CD14-positive monocyte (primary cell): ENCODE measurements at regions not wholly inside any gene's neighbourhood (a gene's known extent, or its start where the extent isn't known, plus 50 kb on each side); places are given as distances from the start of the nearest gene placed in this dataset.

Source experiments
- DNase-seq, 3 donors: peaks; one replicate each; pipeline ENCODE4 v3.0.0-alpha.2; 2011 to 2022
- H2AFZ ChIP-seq: 2 replicates; pipeline ENCODE4 v1.6.0; 2012; ENCODE audit warnings: mild to moderate bottlenecking, low read depth, low read length, inconsistent platforms; ENCODE audit not compliant: insufficient read depth, poor library complexity, severe bottlenecking
- H3K27ac ChIP-seq, 2 donors: 1 replicate in 1 of 2; 2 replicates in 1 of 2; pipeline ENCODE4 v1.5.1; 2012 to 2013; ENCODE audit warnings: low read length in 2 of 2, control low read depth in 1 of 2, inconsistent platforms in 1 of 2, low read depth in 1 of 2, mild to moderate bottlenecking in 1 of 2
- H3K27me3 ChIP-seq, 2 donors: one replicate each; pipeline versions ENCODE4 v1.6.0 to v1.6.1; 2011 to 2013; ENCODE audit warnings: low read length in 2 of 2; ENCODE audit not compliant: control insufficient read depth in 2 of 2, insufficient read depth in 2 of 2
- H3K36me3 ChIP-seq, 2 donors: replicated peaks in 1 of 2; 1 replicate in 1 of 2; 2 replicates in 1 of 2; pipeline versions ENCODE4 v1.5.1 to v1.6.1; 2012 to 2013; ENCODE audit warnings: low read length in 2 of 2, control low read depth in 1 of 2, inconsistent platforms in 1 of 2, mild to moderate bottlenecking in 1 of 2; ENCODE audit not compliant: insufficient read depth in 2 of 2, control insufficient read depth in 1 of 2
- H3K4me1 ChIP-seq, 2 donors: 1 replicate in 1 of 2; 2 replicates in 1 of 2; pipeline versions ENCODE4 v1.5.1 to v1.6.1; 2012 to 2013; ENCODE audit warnings: low read length in 2 of 2, control low read depth in 1 of 2, inconsistent platforms in 1 of 2, mild to moderate bottlenecking in 1 of 2, moderate library complexity in 1 of 2; ENCODE audit not compliant: insufficient read depth in 2 of 2, control insufficient read depth in 1 of 2
- H3K4me2 ChIP-seq: replicated peaks from 2 replicates; pipeline ENCODE3; 2012; ENCODE audit warnings: low read length, moderate library complexity, mild to moderate bottlenecking; ENCODE audit not compliant: poor library complexity, severe bottlenecking; ENCODE audit errors: extremely low read depth
- H3K4me3 ChIP-seq, 3 experiments: fragments of 200-600 bp in 1 of 3; sonication (generic) in 1 of 3; replicated peaks in 1 of 3; 1 replicate in 2 of 3; 2 replicates in 1 of 3; pipeline ENCODE4 v1.5.1; 2011 to 2013; ENCODE audit warnings: low read length in 3 of 3, mild to moderate bottlenecking in 3 of 3, control low read depth in 2 of 3, low read depth in 2 of 3, inconsistent platforms in 1 of 3, moderate library complexity in 1 of 3
- H3K79me2 ChIP-seq: 2 replicates; pipeline ENCODE4 v1.6.0; 2012; ENCODE audit warnings: mild to moderate bottlenecking, control low read depth, inconsistent platforms, low read length, moderate library complexity; ENCODE audit not compliant: insufficient read depth
- H3K9ac ChIP-seq: 2 replicates; pipeline ENCODE4 v1.6.0; 2017; ENCODE audit warnings: low read length, mild to moderate bottlenecking; ENCODE audit not compliant: insufficient read depth, poor library complexity, severe bottlenecking
- H3K9me3 ChIP-seq, 2 donors: replicated peaks in 1 of 2; 1 replicate in 1 of 2; 2 replicates in 1 of 2; pipeline versions ENCODE4 v1.5.1 to v1.6.1; 2012 to 2013; ENCODE audit warnings: low read length in 2 of 2, control low read depth in 1 of 2; ENCODE audit not compliant: control insufficient read depth in 1 of 2, insufficient read depth in 1 of 2
- H4K20me1 ChIP-seq: 2 replicates; pipeline ENCODE4 v1.6.0; 2012; ENCODE audit warnings: mild to moderate bottlenecking, low read length, control low read depth, moderate library complexity; ENCODE audit not compliant: insufficient read depth
- H3K27ac Mint-ChIP-seq, 7 donors: one replicate each; pipeline ENCODE4 v1.8.0; 2020; ENCODE audit warnings: mild to moderate bottlenecking in 7 of 7, mixed read lengths in 7 of 7, moderate library complexity in 6 of 7, inconsistent platforms in 2 of 7
- H3K27me3 Mint-ChIP-seq, 3 donors: one replicate each; pipeline ENCODE4 v1.8.0; 2021 to 2022; ENCODE audit warnings: low read depth in 3 of 3, mild to moderate bottlenecking in 3 of 3, mixed read lengths in 3 of 3, moderate library complexity in 3 of 3, inconsistent platforms in 1 of 3
- H3K36me3 Mint-ChIP-seq, 2 donors: one replicate each; pipeline ENCODE4 v1.8.0; 2020; ENCODE audit warnings: mixed read lengths in 2 of 2, inconsistent platforms in 1 of 2, mild to moderate bottlenecking in 1 of 2
- H3K4me1 Mint-ChIP-seq: one replicate; pipeline ENCODE4 v1.8.0; 2020; ENCODE audit warnings: mild to moderate bottlenecking, mixed read lengths
- H3K4me3 Mint-ChIP-seq, 2 donors: one replicate each; pipeline ENCODE4 v1.8.0; 2020; ENCODE audit warnings: mild to moderate bottlenecking in 2 of 2, mixed read lengths in 2 of 2, moderate library complexity in 1 of 2
- H3K9me3 Mint-ChIP-seq, 7 donors: one replicate each; pipeline ENCODE4 v1.8.0; 2020 to 2022; ENCODE audit warnings: mixed read lengths in 7 of 7, mild to moderate bottlenecking in 6 of 7, moderate library complexity in 6 of 7, inconsistent platforms in 2 of 7
- CTCF ChIP-seq: fragments of 200-600 bp; IDR thresholded peaks from one replicate; pipeline ENCODE4 v1.8.0; 2022; ENCODE audit warnings: antibody characterized with exemption, mild to moderate bottlenecking
- WGBS: methylation state at CpG from one replicate; pipeline ENCODE4 v1.1.5; 2013; ENCODE audit warnings: missing lambda C conversion rate; ENCODE audit not compliant: insufficient coverage; 5-methylcytosine and 5-hydroxymethylcytosine counted together
- intact Hi-C, 2 donors: fragments of 100-400 bp; cut with micrococcal nuclease; formaldehyde crosslinking; loops; one replicate each; pipeline versions ENCODE4 v1.15.0 to v1.15.1; 2023

- DNase-seq, result no peak
- H3K4me3 ChIP-seq, result no peak overlapping the region
- no peaks in the 10 kb centered on the region for H3K27me3 ChIP-seq
- no peak overlapping the region for H2AFZ ChIP-seq
- H3K4me3 Mint-ChIP-seq, result no peak overlapping the region
- H3K4me1 ChIP-seq, result no peaks in the 10 kb centered on the region
- H3K36me3 ChIP-seq, result no peaks in the 10 kb centered on the region
- H3K79me2 ChIP-seq, result no peaks in the 10 kb centered on the region
- H3K4me1 Mint-ChIP-seq, result no peaks in the 10 kb centered on the region
- intact Hi-C loops, result no loop called here
- H4K20me1 ChIP-seq, result no peaks in the 10 kb centered on the region
- H3K36me3 Mint-ChIP-seq, result no peaks in the 10 kb centered on the region
- no peak overlapping the region for H3K27ac ChIP-seq
- H3K4me2 ChIP-seq, result no peak overlapping the region
- peaks cover 2 to 8% (median 3%) of the 10 kb centered on the region in 7 donors for H3K9me3 Mint-ChIP-seq
- TF ChIP-seq CTCF, result no peak
- H3K27ac Mint-ChIP-seq, result no peak overlapping the region
- peaks cover 3 to 10% of the 10 kb centered on the region in 2 donors for H3K9me3 ChIP-seq
- 100% methylated on average over 1 of the region's 2 CpGs for WGBS
- H3K27me3 Mint-ChIP-seq, result no peaks in the 10 kb centered on the region
- H3K9ac ChIP-seq, result no peak overlapping the region
Observed at GRCh38 chr3:165440380-165440779, 244.2 kb upstream of the SLITRK3 start.

GRCh38 chr3:165439765-165440164 is 243.6 kb upstream of the SLITRK3 start:
- H3K36me3 Mint-ChIP-seq, result no peaks in the 10 kb centered on the region
- no CpG with 5 or more reads among the region's 2 CpGs for WGBS

More at GRCh38 chr3:165439765-165440164, 243.6 kb upstream of the SLITRK3 start:
- Histone ChIP-seq H3K79me2 (no peaks in the 10 kb centered on the region), H3K4me3 (no peak overlapping the region), H3K27me3 (no peaks in the 10 kb centered on the region), H3K9ac (no peak overlapping the region), H3K27ac (no peak overlapping the region), H3K9me3 (peaks cover 3 to 14% of the 10 kb centered on the region in 2 donors), H3K4me1 (no peaks in the 10 kb centered on the region), H3K36me3 (no peaks in the 10 kb centered on the region), H3K4me2 (no peak overlapping the region), H2AFZ (no peak overlapping the region), H4K20me1 (no peaks in the 10 kb centered on the region)
- TF ChIP-seq CTCF, result no peak
- Mint-ChIP-seq H3K4me1 (no peaks in the 10 kb centered on the region), H3K4me3 (no peak overlapping the region), H3K27me3 (no peaks in the 10 kb centered on the region), H3K27ac (no peak overlapping the region), H3K9me3 (peaks cover 2 to 9% (median 5%) of the 10 kb centered on the region in 7 donors)
- intact Hi-C loops, result no loop called here
- DNase-seq, result no peak
